SK-N-SH (cell line): ENCODE measurements at regions not wholly inside any gene's neighbourhood (a gene's known extent, or its start where the extent isn't known, plus 50 kb on each side); places are given as distances from the start of the nearest gene placed in this dataset.

Source experiments
- CTCF ChIA-PET: fragments of 300-600, 350-600 bp; formaldehyde crosslinking; extraction: SDS; loops from one replicate; lab custom pipeline; 2021; lab: Yijun Ruan, JAX
- POLR2A ChIA-PET: fragments of 350-600 bp; sonication (Branson Sonifier 250); formaldehyde crosslinking; extraction: SDS; loops from one replicate; lab custom pipeline; 2020; ENCODE audit warnings: antibody characterized with exemption, inconsistent platforms; lab: Yijun Ruan, JAX
- DNase-seq: peaks from one replicate; pipeline ENCODE4 v3.0.0; 2012
- H2AFZ ChIP-seq: fragments of 200-600 bp; sonication (generic); 2 replicates; pipeline ENCODE4 v1.8.1; 2016; ENCODE audit warnings: antibody characterized with exemption, mild to moderate bottlenecking, low read depth
- H3F3A ChIP-seq: fragments of 200-600 bp; sonication (generic); replicated peaks from 2 replicates; pipeline ENCODE3; 2016; ENCODE audit warnings: antibody characterized with exemption, mild to moderate bottlenecking; ENCODE audit not compliant: insufficient read depth
- H3K27ac ChIP-seq, 2 experiments: fragments of 200-500 bp in 1 of 2; fragments of 200-600 bp in 1 of 2; sonication (Bioruptor generic) in 1 of 2; sonication (generic), shearing (Covaris generic) in 1 of 2; 2 replicates each; pipeline versions ENCODE4 v1.5.1 to v1.6.1; 2014 to 2016; ENCODE audit warnings: low read depth in 2 of 2, inconsistent platforms in 1 of 2, low read length in 1 of 2, mild to moderate bottlenecking in 1 of 2, mixed read lengths in 1 of 2
- H3K27me3 ChIP-seq: fragments of 200-600 bp; sonication (generic), shearing (Covaris generic); 2 replicates; pipeline ENCODE4 v1.6.1; 2016; ENCODE audit warnings: mixed run types; ENCODE audit not compliant: insufficient read depth
- H3K36me3 ChIP-seq, 2 experiments: fragments of 200-500 bp in 1 of 2; fragments of 200-600 bp in 1 of 2; sonication (Bioruptor generic) in 1 of 2; sonication (generic) in 1 of 2; replicated peaks in 1 of 2; 2 replicates each; pipeline versions ENCODE3 to v1.5.1; 2014 to 2016; ENCODE audit warnings: low read length in 1 of 2, mild to moderate bottlenecking in 1 of 2; ENCODE audit not compliant: insufficient read depth in 2 of 2, control insufficient read depth in 1 of 2
- H3K4me1 ChIP-seq, 2 experiments: fragments of 200-500 bp in 1 of 2; fragments of 200-600 bp in 1 of 2; sonication (Bioruptor generic) in 1 of 2; sonication (generic), shearing (Covaris generic) in 1 of 2; 2 replicates each; pipeline versions ENCODE4 v1.5.1 to v1.6.1; 2014 to 2016; ENCODE audit warnings: low read depth in 1 of 2, low read length in 1 of 2, mixed run types in 1 of 2; ENCODE audit not compliant: insufficient read depth in 2 of 2, control insufficient read depth in 1 of 2
- H3K4me2 ChIP-seq: fragments of 200-600 bp; sonication (generic), shearing (Covaris generic); 2 replicates; pipeline ENCODE4 v1.6.1; 2017; ENCODE audit warnings: mixed run types
- H3K4me3 ChIP-seq, 2 experiments: fragments of 200-500 bp in 1 of 2; fragments of 200-600 bp in 1 of 2; sonication (Bioruptor generic) in 1 of 2; sonication (generic), shearing (Covaris generic) in 1 of 2; 2 replicates each; pipeline versions ENCODE4 v1.5.1 to v1.8.1; 2014 to 2016; ENCODE audit warnings: low read depth in 2 of 2, inconsistent platforms in 1 of 2, low read length in 1 of 2, mild to moderate bottlenecking in 1 of 2, mixed read lengths in 1 of 2, moderate library complexity in 1 of 2
- H3K79me2 ChIP-seq: fragments of 200-600 bp; sonication (generic); 2 replicates; pipeline ENCODE4 v1.8.1; 2017; ENCODE audit warnings: mild to moderate bottlenecking; ENCODE audit not compliant: insufficient read depth
- H3K9ac ChIP-seq: fragments of 200-600 bp; sonication (generic); 2 replicates; pipeline ENCODE4 v1.6.1; 2017; ENCODE audit warnings: mixed run types
- H3K9me2 ChIP-seq: fragments of 200-600 bp; sonication (generic); 2 replicates; pipeline ENCODE4 v1.6.1; 2017; ENCODE audit warnings: mixed run types
- H3K9me3 ChIP-seq: fragments of 200-600 bp; sonication (generic); 2 replicates; pipeline ENCODE4 v1.6.1; 2017; ENCODE audit warnings: mixed run types, mild to moderate bottlenecking, moderate library complexity
- H4K20me1 ChIP-seq: fragments of 200-600 bp; sonication (generic); 2 replicates; pipeline ENCODE4 v1.6.1; 2017; ENCODE audit warnings: mild to moderate bottlenecking, mixed run types; ENCODE audit not compliant: insufficient read depth
- CHD2 ChIP-seq: fragments of 150-350 bp; IDR thresholded peaks from 2 replicates; pipeline ENCODE4 v1.6.1; 2018; ENCODE audit warnings: low read length; ENCODE audit not compliant: partially characterized antibody
- CTCF ChIP-seq: fragments of 200-600 bp; sonication (generic); IDR thresholded peaks from 2 replicates; pipeline ENCODE4 v1.6.1; 2017; ENCODE audit warnings: antibody characterized with exemption, mild to moderate bottlenecking, moderate library complexity
- EP300 ChIP-seq, 2 experiments: IDR thresholded peaks; 2 replicates each; pipeline versions ENCODE4 v1.4.0 to v1.6.1; 2012; ENCODE audit warnings: borderline replicate concordance in 1 of 2, low read depth in 1 of 2, low read length in 1 of 2
- FOXJ3 ChIP-seq: sonication (generic); formaldehyde crosslinking; IDR thresholded peaks from 2 replicates; pipeline ENCODE4 v1.5.1; 2020; ENCODE audit warnings: mild to moderate bottlenecking, missing genetic modification reagents
- FOXM1 ChIP-seq: IDR thresholded peaks from 2 replicates; pipeline ENCODE4 v1.4.0; 2012; ENCODE audit warnings: low read depth, mild to moderate bottlenecking
- JUND ChIP-seq: IDR thresholded peaks from 2 replicates; pipeline ENCODE4 v1.4.0; 2012
- NRF1 ChIP-seq: IDR thresholded peaks from 2 replicates; pipeline ENCODE4 v1.6.1; 2012; ENCODE audit warnings: low read depth, mild to moderate bottlenecking, low read length
- REST ChIP-seq: IDR thresholded peaks from 2 replicates; pipeline ENCODE4 v1.6.1; 2012; ENCODE audit warnings: mild to moderate bottlenecking, low read depth, low read length, moderate library complexity
- SIN3A ChIP-seq: IDR thresholded peaks from 2 replicates; pipeline ENCODE4 v1.6.1; 2012; ENCODE audit warnings: low read depth, mild to moderate bottlenecking, low read length, moderate library complexity, borderline replicate concordance
- USF1 ChIP-seq: IDR thresholded peaks from 2 replicates; pipeline ENCODE4 v1.4.0; 2012; ENCODE audit warnings: low read depth, borderline replicate concordance
- YY1 ChIP-seq: IDR thresholded peaks from 2 replicates; pipeline ENCODE4 v1.4.0; 2012; ENCODE audit warnings: low read depth, mild to moderate bottlenecking
- WGBS: methylation state at CpG from one replicate; pipeline ENCODE4 v1.1.6; 2017; ENCODE audit warnings: low lambda C conversion rate; 5-methylcytosine and 5-hydroxymethylcytosine counted together
- TF ChIP-seq, protein P1 (sequence below): fragments of 150-350 bp; IDR thresholded peaks from 2 replicates; pipeline ENCODE4 v1.6.1; 2017; ENCODE audit warnings: antibody characterized with exemption, low read length, low read depth, borderline replicate concordance
- TF ChIP-seq, protein P2 (sequence below): fragments of 150-350 bp; IDR thresholded peaks from 2 replicates; pipeline ENCODE4 v1.6.1; 2016; ENCODE audit warnings: mild to moderate bottlenecking, low read depth, low read length

DNA sequence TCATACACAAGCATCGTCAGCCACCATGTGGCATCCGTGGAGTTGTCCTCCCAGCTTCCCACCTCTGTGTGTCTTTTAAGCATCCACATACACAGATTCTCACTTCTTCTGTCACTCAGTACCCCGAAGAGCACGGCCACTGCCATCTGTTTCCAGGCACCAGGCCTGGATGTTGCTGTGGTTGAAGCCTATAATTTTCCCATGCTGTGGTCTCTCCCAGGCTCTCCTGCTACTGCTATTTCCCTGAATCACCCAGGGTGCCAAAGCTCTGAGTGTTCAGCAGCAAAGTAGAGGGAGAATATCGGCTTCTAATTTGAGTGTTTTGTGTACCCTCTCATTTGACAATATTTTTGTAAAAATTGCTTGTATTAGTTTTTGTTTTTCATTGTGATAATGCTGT lies 265.7 kb downstream of the DIPK2A start:
- TF ChIP-seq SIN3A: no peak
- no peak for TF ChIP-seq EP300 (IDR thresholded peaks at IDR 0.05; ENCODE audit: borderline replicate concordance in 1 of 2, low read depth in 1 of 2, low read length in 1 of 2)
- TF ChIP-seq FOXM1: no peak
- no peak for TF ChIP-seq CTCF
- no peak for TF ChIP-seq CHD2
- no peak for TF ChIP-seq JUND
- no peak for TF ChIP-seq FOXJ3 (CRISPR knock-in tag)
- TF ChIP-seq REST: no peak
- TF ChIP-seq, protein P1, sequence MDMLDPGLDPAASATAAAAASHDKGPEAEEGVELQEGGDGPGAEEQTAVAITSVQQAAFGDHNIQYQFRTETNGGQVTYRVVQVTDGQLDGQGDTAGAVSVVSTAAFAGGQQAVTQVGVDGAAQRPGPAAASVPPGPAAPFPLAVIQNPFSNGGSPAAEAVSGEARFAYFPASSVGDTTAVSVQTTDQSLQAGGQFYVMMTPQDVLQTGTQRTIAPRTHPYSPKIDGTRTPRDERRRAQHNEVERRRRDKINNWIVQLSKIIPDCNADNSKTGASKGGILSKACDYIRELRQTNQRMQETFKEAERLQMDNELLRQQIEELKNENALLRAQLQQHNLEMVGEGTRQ: no peak
- TF ChIP-seq, protein P2, sequence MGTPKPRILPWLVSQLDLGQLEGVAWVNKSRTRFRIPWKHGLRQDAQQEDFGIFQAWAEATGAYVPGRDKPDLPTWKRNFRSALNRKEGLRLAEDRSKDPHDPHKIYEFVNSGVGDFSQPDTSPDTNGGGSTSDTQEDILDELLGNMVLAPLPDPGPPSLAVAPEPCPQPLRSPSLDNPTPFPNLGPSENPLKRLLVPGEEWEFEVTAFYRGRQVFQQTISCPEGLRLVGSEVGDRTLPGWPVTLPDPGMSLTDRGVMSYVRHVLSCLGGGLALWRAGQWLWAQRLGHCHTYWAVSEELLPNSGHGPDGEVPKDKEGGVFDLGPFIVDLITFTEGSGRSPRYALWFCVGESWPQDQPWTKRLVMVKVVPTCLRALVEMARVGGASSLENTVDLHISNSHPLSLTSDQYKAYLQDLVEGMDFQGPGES: no peak
- TF ChIP-seq NRF1: no peak
- TF ChIP-seq USF1: no peak
- no peak for TF ChIP-seq YY1
- Histone ChIP-seq H3K79me2 (no peaks in the 10 kb centered on the region), H3K36me3 (no peaks in the 10 kb centered on the region), H3F3A (no peaks in the 10 kb centered on the region), H3K4me2 (no peak overlapping the region), H2AFZ (no peak overlapping the region), H3K9ac (no peak overlapping the region), H4K20me1 (no peaks in the 10 kb centered on the region), H3K27me3 (no peaks in the 10 kb centered on the region), H3K27ac (no peak overlapping the region), H3K9me3 (no peaks in the 10 kb centered on the region), H3K4me3 (no peak overlapping the region), H3K4me1 (no peaks in the 10 kb centered on the region), H3K9me2 (no peaks in the 10 kb centered on the region)
- 0% methylated on average over 5 of the region's 5 CpGs for WGBS
- ChIA-PET POLR2A (no interaction called here), CTCF (no interaction called here)
- no peak for DNase-seq
